Fibroblast of lung (primary cell): ENCODE measurements at regions not wholly inside any gene's neighbourhood (a gene's known extent, or its start where the extent isn't known, plus 50 kb on each side); places are given as distances from the start of the nearest gene placed in this dataset.

Experiments used
- DNase-seq, 2 donors: peaks; one replicate each; pipeline versions ENCODE4 v3.0.0 to v3.0.0-alpha.2; 2010; ENCODE audit warnings: low read depth in 2 of 2
- H2AFZ ChIP-seq: 2 replicates; pipeline ENCODE4 v1.5.1; 2012; ENCODE audit warnings: low read length, control low read depth, inconsistent platforms
- H3K27ac ChIP-seq: 2 replicates; pipeline ENCODE4 v1.5.1; 2011; ENCODE audit warnings: low read length, control low read depth; ENCODE audit not compliant: insufficient read depth
- H3K27me3 ChIP-seq: 2 replicates; pipeline ENCODE4 v1.5.1; 2011; ENCODE audit warnings: mild to moderate bottlenecking, low read length; ENCODE audit not compliant: control insufficient read depth, insufficient read depth
- H3K36me3 ChIP-seq: 2 replicates; pipeline ENCODE4 v1.5.1; 2011; ENCODE audit warnings: low read length; ENCODE audit not compliant: control insufficient read depth, insufficient read depth
- H3K4me1 ChIP-seq: 2 replicates; pipeline ENCODE4 v1.5.1; 2011; ENCODE audit warnings: low read length; ENCODE audit not compliant: control insufficient read depth, insufficient read depth; ENCODE audit errors: extremely low read depth
- H3K4me2 ChIP-seq: 2 replicates; pipeline ENCODE4 v1.5.1; 2011; ENCODE audit warnings: low read length, control low read depth; ENCODE audit not compliant: insufficient read depth; ENCODE audit errors: extremely low read depth
- H3K4me3 ChIP-seq, 4 experiments: fragments of 200-600 bp in 1 of 4; sonication (generic) in 1 of 4; replicated peaks in 1 of 4; 2 replicates each; pipeline ENCODE4 v1.5.1; 2011 to 2016; ENCODE audit warnings: low read length in 4 of 4, low read depth in 3 of 4, mild to moderate bottlenecking in 3 of 4, control low read depth in 2 of 4, inconsistent platforms in 1 of 4, mixed read lengths in 1 of 4; ENCODE audit not compliant: insufficient read depth in 1 of 4; ENCODE audit errors: control extremely low read depth in 1 of 4
- H3K79me2 ChIP-seq: 2 replicates; pipeline ENCODE4 v1.5.1; 2012; ENCODE audit warnings: mild to moderate bottlenecking, low read length, inconsistent platforms; ENCODE audit not compliant: control insufficient read depth, insufficient read depth
- H3K9ac ChIP-seq: 2 replicates; pipeline ENCODE4 v1.5.1; 2011; ENCODE audit warnings: mild to moderate bottlenecking, low read length, control low read depth; ENCODE audit not compliant: insufficient read depth
- H3K9me3 ChIP-seq: 2 replicates; pipeline ENCODE4 v1.5.1; 2012; ENCODE audit warnings: low read depth, low read length; ENCODE audit not compliant: control insufficient read depth, insufficient read depth
- H4K20me1 ChIP-seq: 2 replicates; pipeline ENCODE4 v1.5.1; 2011; ENCODE audit warnings: low read length; ENCODE audit not compliant: control insufficient read depth, insufficient read depth; ENCODE audit errors: extremely low read depth
- EZH2 ChIP-seq: IDR thresholded peaks from 2 replicates; pipeline ENCODE4 v1.5.1; 2012; ENCODE audit warnings: low read length, control low read depth, mild to moderate bottlenecking; ENCODE audit errors: missing control alignments
- TF ChIP-seq, protein P1 (sequence below), 2 donors: IDR thresholded peaks in 1 of 2; conservative IDR thresholded peaks in 1 of 2; 1 replicate in 1 of 2; 2 replicates in 1 of 2; pipeline ENCODE4 v1.5.1; 2011 to 2012; ENCODE audit warnings: low read length in 2 of 2, control low read depth in 1 of 2, inconsistent platforms in 1 of 2, low read depth in 1 of 2, mild to moderate bottlenecking in 1 of 2

DNA sequence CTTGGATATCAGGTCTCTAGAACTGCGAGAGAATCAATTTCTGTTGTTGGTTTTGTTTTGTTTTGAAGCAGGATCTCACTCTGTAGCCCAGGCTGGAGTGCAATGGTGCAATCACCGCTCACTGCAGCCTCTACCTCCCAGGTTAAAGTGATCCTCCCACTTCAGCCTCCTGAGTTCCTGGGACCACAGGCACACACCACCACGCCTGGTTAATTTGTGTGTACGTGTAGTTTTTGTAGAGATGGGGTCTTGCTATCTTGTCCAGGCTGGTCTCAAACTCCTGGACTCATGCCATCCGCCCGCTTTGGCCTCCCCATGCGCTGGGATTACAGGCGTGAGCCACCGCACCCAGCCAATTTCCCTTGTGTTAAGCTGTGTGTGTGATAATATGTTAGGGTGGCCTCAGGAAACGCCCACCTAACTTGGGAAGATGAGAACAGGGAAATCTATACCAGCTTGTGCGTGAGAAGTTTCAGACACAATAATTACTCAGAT, 109.6 kb downstream of the SIK1 start:
- H3K36me3 ChIP-seq, result no peaks in the 10 kb centered on the region
- H3K27me3 ChIP-seq, result no peaks in the 10 kb centered on the region
- TF ChIP-seq, protein P1, sequence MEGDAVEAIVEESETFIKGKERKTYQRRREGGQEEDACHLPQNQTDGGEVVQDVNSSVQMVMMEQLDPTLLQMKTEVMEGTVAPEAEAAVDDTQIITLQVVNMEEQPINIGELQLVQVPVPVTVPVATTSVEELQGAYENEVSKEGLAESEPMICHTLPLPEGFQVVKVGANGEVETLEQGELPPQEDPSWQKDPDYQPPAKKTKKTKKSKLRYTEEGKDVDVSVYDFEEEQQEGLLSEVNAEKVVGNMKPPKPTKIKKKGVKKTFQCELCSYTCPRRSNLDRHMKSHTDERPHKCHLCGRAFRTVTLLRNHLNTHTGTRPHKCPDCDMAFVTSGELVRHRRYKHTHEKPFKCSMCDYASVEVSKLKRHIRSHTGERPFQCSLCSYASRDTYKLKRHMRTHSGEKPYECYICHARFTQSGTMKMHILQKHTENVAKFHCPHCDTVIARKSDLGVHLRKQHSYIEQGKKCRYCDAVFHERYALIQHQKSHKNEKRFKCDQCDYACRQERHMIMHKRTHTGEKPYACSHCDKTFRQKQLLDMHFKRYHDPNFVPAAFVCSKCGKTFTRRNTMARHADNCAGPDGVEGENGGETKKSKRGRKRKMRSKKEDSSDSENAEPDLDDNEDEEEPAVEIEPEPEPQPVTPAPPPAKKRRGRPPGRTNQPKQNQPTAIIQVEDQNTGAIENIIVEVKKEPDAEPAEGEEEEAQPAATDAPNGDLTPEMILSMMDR (conservative IDR thresholded peaks at IDR 0.05 in 1 of 2, IDR thresholded peaks at IDR 0.05 in 1 of 2; ENCODE audit: low read depth in 1 of 2, low read length in 2 of 2), result no peak
- TF ChIP-seq EZH2, result no peak
- no peak overlapping the region for H3K27ac ChIP-seq
- H2AFZ ChIP-seq, result no peak overlapping the region
- no peak overlapping the region for H3K4me2 ChIP-seq
- DNase-seq, result no peak
- no peaks in the 10 kb centered on the region for H4K20me1 ChIP-seq
- H3K9me3 ChIP-seq, result no peaks in the 10 kb centered on the region
- no peaks in the 10 kb centered on the region for H3K79me2 ChIP-seq
- peaks cover 5% of the 10 kb centered on the region for H3K4me1 ChIP-seq
- H3K9ac ChIP-seq, result no peak overlapping the region
- no peak overlapping the region for H3K4me3 ChIP-seq

DNA sequence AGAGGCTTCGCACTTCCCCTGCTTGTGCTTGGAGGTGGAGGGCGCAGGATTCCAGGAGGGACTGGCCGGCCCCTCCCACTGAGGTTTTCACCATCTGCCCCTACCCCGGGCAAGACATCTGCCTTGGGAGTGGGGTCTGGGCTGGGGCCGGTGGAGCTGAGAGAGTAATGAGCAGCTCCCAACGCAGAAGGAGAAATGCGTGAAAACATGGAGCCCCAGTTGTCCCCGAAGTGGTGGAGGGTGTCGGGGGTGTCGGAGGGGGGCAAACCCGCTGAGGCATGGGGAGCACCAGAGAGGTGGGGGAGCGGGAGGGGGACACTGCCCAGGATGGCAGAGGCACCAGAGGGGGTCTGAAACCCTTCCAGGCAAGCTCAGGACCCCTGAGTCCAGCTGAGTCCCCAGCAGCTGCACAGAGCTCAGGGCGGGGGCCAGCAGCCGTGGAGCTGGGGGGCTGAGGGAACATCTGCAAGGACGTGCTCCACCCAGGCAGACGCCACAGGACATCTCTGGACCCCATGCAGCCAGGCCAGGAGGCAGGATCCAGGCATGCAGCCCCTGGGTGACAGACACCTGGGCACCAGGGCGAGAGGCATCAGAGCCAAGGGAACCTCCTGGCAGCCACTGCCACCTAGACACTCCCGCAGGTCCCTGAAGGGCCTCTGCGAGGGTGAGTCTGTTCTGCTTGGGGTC, 110.6 kb downstream of the SIK1 start:
- Histone ChIP-seq H3K27me3 (no peaks in the 10 kb centered on the region), H3K4me3 (no peak overlapping the region), H3K4me1 (peaks cover 5% of the 10 kb centered on the region), H3K9ac (no peak overlapping the region), H4K20me1 (no peaks in the 10 kb centered on the region), H3K27ac (no peak overlapping the region), H2AFZ (no peak overlapping the region), H3K79me2 (no peaks in the 10 kb centered on the region), H3K4me2 (no peak overlapping the region), H3K36me3 (no peaks in the 10 kb centered on the region), H3K9me3 (no peaks in the 10 kb centered on the region)
- DNase-seq, result no peak
- TF ChIP-seq, protein P1 (conservative IDR thresholded peaks at IDR 0.05 in 1 of 2, IDR thresholded peaks at IDR 0.05 in 1 of 2; ENCODE audit: low read depth in 1 of 2, low read length in 2 of 2), result no peak
- no peak for TF ChIP-seq EZH2

DNA sequence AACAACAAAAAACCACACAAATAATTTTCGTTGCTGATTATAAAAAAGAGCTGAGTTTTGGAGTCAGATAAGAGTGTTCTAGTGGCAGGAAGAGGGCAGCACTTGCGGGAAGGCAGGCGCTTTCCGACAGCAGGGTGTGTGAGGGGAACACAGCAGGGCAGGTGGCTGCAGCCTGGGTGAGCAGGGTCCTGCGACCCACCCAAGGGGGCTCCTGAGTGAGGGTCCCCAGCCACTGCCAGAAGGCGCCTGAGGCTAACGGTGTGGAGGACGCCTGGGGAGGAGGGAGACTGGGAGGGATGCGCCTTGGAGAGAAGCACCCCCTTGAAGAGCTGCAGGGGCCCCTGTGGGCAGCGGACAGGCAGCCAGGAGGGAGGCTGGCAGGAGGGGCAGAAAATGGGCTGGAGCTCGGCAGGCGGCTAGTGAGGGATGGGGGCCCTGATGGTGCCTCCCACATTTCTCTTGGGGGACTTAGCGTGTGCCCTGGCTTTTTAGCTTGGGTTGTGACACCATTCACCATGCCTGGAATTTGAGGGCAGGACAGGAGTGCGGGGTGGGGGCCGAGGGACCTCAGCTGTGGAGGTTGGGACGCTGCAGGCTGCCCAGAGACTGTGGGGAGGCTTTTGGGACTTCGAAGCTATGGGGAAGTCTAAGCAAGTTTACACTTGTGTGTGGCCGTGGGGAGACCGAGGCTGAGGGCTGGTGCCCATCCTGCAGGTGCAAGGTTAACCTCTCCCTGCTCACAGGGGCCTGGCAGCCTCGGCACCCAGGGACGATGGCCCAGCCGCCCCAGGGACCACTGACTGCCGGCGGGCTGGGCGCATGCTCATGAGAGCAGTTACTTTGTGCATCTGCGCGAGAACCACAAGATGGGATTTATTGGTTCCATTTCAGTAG, 111.4 kb downstream of the SIK1 start:
- no peak overlapping the region for H2AFZ ChIP-seq
- no peak for DNase-seq
- H3K9me3 ChIP-seq, result no peaks in the 10 kb centered on the region
- H3K27ac ChIP-seq, result no peak overlapping the region
- H3K9ac ChIP-seq, result no peak overlapping the region
- no peaks in the 10 kb centered on the region for H3K79me2 ChIP-seq
- TF ChIP-seq, protein P1 (conservative IDR thresholded peaks at IDR 0.05 in 1 of 2, IDR thresholded peaks at IDR 0.05 in 1 of 2; ENCODE audit: low read depth in 1 of 2, low read length in 2 of 2), result no peak
- no peak for TF ChIP-seq EZH2
- H3K4me3 ChIP-seq, result no peak overlapping the region
- no peak overlapping the region for H3K4me2 ChIP-seq
- H3K4me1 ChIP-seq, result peaks cover 5% of the 10 kb centered on the region
- no peaks in the 10 kb centered on the region for H4K20me1 ChIP-seq
- H3K36me3 ChIP-seq, result no peaks in the 10 kb centered on the region
- H3K27me3 ChIP-seq, result no peaks in the 10 kb centered on the region
